Nephron progenitor cell (in vitro differentiated cells): ENCODE measurements at regions not wholly inside any gene's neighbourhood (a gene's known extent, or its start where the extent isn't known, plus 50 kb on each side); places are given as distances from the start of the nearest gene placed in this dataset.

Source experiments
- DNase-seq: peaks from one replicate; pipeline ENCODE4 v3.0.0; 2021
- H3K27ac Mint-ChIP-seq: 2 replicates; pipeline ENCODE4 v1.8.0; 2021; ENCODE audit warnings: mild to moderate bottlenecking, moderate library complexity, mixed read lengths
- H3K27me3 Mint-ChIP-seq: 2 replicates; pipeline ENCODE4 v1.8.0; 2021; ENCODE audit warnings: mild to moderate bottlenecking, low read depth, mixed read lengths; ENCODE audit not compliant: poor library complexity
- H3K36me3 Mint-ChIP-seq: 2 replicates; pipeline ENCODE4 v1.8.0; 2021; ENCODE audit warnings: low read depth, mixed read lengths
- H3K4me1 Mint-ChIP-seq: 2 replicates; pipeline ENCODE4 v1.8.0; 2021; ENCODE audit warnings: mixed read lengths
- H3K4me3 Mint-ChIP-seq: 2 replicates; pipeline ENCODE4 v1.8.0; 2021; ENCODE audit warnings: mild to moderate bottlenecking, moderate library complexity, mixed read lengths
- H3K9me3 Mint-ChIP-seq: 2 replicates; pipeline ENCODE4 v1.8.0; 2021; ENCODE audit warnings: mild to moderate bottlenecking, moderate library complexity, mixed read lengths
- CTCF ChIP-seq: fragments of 200-600 bp; sonication (generic); IDR thresholded peaks from 2 replicates; pipeline ENCODE4 v1.5.0; 2021; ENCODE audit warnings: antibody characterized with exemption

DNA sequence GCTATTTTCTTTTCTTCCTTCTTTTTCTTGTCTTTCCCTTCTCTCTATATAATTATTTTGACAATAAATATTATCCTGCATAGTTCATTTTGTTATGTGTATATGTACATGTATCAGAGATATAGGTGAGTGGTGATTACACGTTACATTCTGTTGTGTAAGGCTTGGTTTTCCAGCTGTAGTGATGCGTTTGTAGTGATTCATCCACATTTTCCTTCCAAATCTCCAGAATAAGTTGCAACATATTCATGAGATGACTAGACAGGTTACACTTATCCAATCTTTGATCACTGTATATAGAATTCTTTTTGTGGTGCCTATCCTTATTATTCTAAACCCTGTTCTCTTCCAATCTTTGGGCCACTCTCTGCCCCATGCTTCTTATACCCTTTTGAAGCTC is 540.2 kb downstream of the GBA3 start:
- Mint-ChIP-seq H3K36me3 (no peaks in the 10 kb centered on the region), H3K4me3 (no peak overlapping the region), H3K9me3 (no peaks in the 10 kb centered on the region), H3K4me1 (no peaks in the 10 kb centered on the region), H3K27me3 (no peaks in the 10 kb centered on the region), H3K27ac (no peak overlapping the region)
- no peak for DNase-seq
- TF ChIP-seq CTCF, result no peak

DNA sequence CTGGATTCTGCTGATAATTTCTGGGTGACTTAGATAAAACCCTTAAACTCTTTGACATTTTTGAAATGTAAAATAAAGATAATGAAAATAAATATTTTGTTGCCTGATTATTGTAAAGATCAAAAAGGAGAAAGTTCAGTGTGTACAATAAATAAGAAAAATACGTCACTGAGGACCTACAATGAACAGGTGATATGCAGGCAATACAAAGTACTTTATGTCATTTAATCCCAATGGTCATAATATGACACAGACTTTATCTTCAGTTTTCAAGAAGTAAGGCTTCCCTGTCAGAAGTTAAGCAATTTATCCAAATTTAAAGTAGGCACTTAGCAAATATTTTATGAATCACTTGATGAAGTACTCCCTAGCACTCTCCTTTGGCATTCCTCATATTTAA is 532.8 kb downstream of the GBA3 start:
- no peak for DNase-seq
- no peaks in the 10 kb centered on the region for H3K36me3 Mint-ChIP-seq
- H3K27ac Mint-ChIP-seq, result no peak overlapping the region
- no peak for TF ChIP-seq CTCF
- no peak overlapping the region for H3K4me3 Mint-ChIP-seq
- H3K9me3 Mint-ChIP-seq, result no peaks in the 10 kb centered on the region
- H3K27me3 Mint-ChIP-seq, result no peaks in the 10 kb centered on the region
- no peaks in the 10 kb centered on the region for H3K4me1 Mint-ChIP-seq

DNA sequence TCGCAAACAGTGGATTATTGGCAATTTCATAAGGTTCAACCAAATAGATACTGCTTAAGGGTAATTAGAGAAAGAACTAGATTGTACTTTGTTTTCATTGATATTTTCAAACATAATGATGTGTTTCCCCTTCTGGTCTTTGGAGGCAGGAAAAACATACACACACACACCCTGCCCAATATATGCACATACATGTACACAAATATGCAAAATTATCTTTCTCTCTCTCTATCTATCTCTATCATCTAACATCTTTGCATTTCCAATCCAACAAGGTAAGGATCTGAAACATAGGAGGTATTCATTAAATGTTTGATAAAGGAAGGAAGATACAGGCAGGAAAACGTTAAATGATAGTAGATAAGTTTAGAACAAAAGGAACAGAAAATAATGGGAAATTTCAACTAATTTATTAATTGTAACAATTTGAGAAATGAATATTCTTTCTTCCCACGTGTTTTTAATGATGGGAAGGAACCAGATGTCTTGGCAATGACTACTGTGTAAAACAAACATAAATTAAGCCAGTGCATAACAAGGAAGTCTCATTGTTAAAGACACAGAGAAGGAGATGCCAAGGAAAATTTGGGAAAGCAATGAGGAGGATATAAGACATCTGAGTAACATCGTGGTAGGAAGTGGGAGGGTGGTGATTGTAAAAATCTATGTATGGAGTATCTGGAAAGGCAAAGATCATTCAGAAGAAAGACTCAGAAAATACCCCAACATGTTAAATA is 532.1 kb downstream of the GBA3 start:
- no peaks in the 10 kb centered on the region for H3K4me1 Mint-ChIP-seq
- H3K9me3 Mint-ChIP-seq, result no peaks in the 10 kb centered on the region
- no peak overlapping the region for H3K27ac Mint-ChIP-seq
- no peaks in the 10 kb centered on the region for H3K36me3 Mint-ChIP-seq
- DNase-seq, result no peak
- no peak overlapping the region for H3K4me3 Mint-ChIP-seq
- no peaks in the 10 kb centered on the region for H3K27me3 Mint-ChIP-seq
- TF ChIP-seq CTCF, result no peak

- H3K27ac Mint-ChIP-seq, result no peak overlapping the region
- no peaks in the 10 kb centered on the region for H3K4me1 Mint-ChIP-seq
- TF ChIP-seq CTCF, result no peak
- no peaks in the 10 kb centered on the region for H3K36me3 Mint-ChIP-seq
- no peaks in the 10 kb centered on the region for H3K9me3 Mint-ChIP-seq
- no peaks in the 10 kb centered on the region for H3K27me3 Mint-ChIP-seq
- H3K4me3 Mint-ChIP-seq, result no peak overlapping the region
- DNase-seq, result no peak
These were observed 528.2 kb downstream of the GBA3 start for GRCh38 chr4:23220911-23221310.

- H3K4me3 Mint-ChIP-seq, result no peak overlapping the region
- DNase-seq, result no peak
- no peaks in the 10 kb centered on the region for H3K9me3 Mint-ChIP-seq
- H3K27ac Mint-ChIP-seq, result no peak overlapping the region
- no peak for TF ChIP-seq CTCF
- no peaks in the 10 kb centered on the region for H3K36me3 Mint-ChIP-seq
- no peaks in the 10 kb centered on the region for H3K4me1 Mint-ChIP-seq
- H3K27me3 Mint-ChIP-seq, result no peaks in the 10 kb centered on the region
These were observed 527.2 kb downstream of the GBA3 start for GRCh38 chr4:23219779-23220408.

GRCh38 chr4:23213198-23213597 is 520.5 kb downstream of the GBA3 start:
- DNase-seq, result no peak
- TF ChIP-seq CTCF, result no peak
- Mint-ChIP-seq H3K4me3 (no peak overlapping the region), H3K4me1 (peaks cover 26% of the 10 kb centered on the region), H3K36me3 (no peaks in the 10 kb centered on the region), H3K9me3 (peaks cover 7% of the 10 kb centered on the region), H3K27me3 (no peaks in the 10 kb centered on the region), H3K27ac (no peak overlapping the region)
